Uterus (tissue), 2 donors: ENCODE measurements at regions not wholly inside any gene's neighbourhood (a gene's known extent, or its start where the extent isn't known, plus 50 kb on each side); places are given as distances from the start of the nearest gene placed in this dataset.

Experiments used
- POLR2A ChIP-seq, 2 donors: fragments of 450-650 bp; IDR thresholded peaks; one replicate each; pipeline ENCODE4 v1.6.1; 2016; ENCODE audit warnings: antibody characterized with exemption in 2 of 2, mild to moderate bottlenecking in 1 of 2, moderate library complexity in 1 of 2
- TF ChIP-seq, protein P1 (sequence below), 4 experiments: fragments of 200-600 bp in 2 of 4; fragments of 450-650 bp in 2 of 4; sonication (generic) in 2 of 4; IDR thresholded peaks; one replicate each; pipeline ENCODE4 v1.5.1; 2016 to 2019; ENCODE audit warnings: antibody characterized with exemption in 4 of 4, mild to moderate bottlenecking in 2 of 4, moderate library complexity in 1 of 4

GRCh38 chr1:80212948-80213347 is 1206.4 kb upstream of the ADGRL4 start:
- TF ChIP-seq, protein P1, sequence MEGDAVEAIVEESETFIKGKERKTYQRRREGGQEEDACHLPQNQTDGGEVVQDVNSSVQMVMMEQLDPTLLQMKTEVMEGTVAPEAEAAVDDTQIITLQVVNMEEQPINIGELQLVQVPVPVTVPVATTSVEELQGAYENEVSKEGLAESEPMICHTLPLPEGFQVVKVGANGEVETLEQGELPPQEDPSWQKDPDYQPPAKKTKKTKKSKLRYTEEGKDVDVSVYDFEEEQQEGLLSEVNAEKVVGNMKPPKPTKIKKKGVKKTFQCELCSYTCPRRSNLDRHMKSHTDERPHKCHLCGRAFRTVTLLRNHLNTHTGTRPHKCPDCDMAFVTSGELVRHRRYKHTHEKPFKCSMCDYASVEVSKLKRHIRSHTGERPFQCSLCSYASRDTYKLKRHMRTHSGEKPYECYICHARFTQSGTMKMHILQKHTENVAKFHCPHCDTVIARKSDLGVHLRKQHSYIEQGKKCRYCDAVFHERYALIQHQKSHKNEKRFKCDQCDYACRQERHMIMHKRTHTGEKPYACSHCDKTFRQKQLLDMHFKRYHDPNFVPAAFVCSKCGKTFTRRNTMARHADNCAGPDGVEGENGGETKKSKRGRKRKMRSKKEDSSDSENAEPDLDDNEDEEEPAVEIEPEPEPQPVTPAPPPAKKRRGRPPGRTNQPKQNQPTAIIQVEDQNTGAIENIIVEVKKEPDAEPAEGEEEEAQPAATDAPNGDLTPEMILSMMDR (IDR thresholded peaks at IDR 0.05), result no peak
- TF ChIP-seq POLR2A (IDR thresholded peaks at IDR 0.05), result no peak
